ENCODE measurements at regions not wholly inside any gene's neighbourhood (a gene's known extent, or its start where the extent isn't known, plus 50 kb on each side); places are given as distances from the start of the nearest gene placed in this dataset.

GRCh38 chrX:8245411-8245810 is 74.3 kb upstream of the VCX2 start:
- no peaks in the 10 kb centered on the region for H3K36me3 Mint-ChIP-seq (ENCODE audit: low read depth)
- H3K4me1 Mint-ChIP-seq, result no peaks in the 10 kb centered on the region
- no peak overlapping the region for H3K4me3 Mint-ChIP-seq
- H3K27me3 Mint-ChIP-seq (ENCODE audit: low read depth, poor library complexity), result peaks cover 4% of the 10 kb centered on the region
- peak; percentile 31 for DNase-seq
- no peak for TF ChIP-seq CTCF (IDR thresholded peaks at IDR 0.05)
- H3K27ac Mint-ChIP-seq, result no peak overlapping the region
- H3K9me3 Mint-ChIP-seq, result no peaks in the 10 kb centered on the region

- TF ChIP-seq CTCF (IDR thresholded peaks at IDR 0.05), result no peak
- Mint-ChIP-seq H3K27me3 (ENCODE audit: low read depth, poor library complexity) (peaks cover 3% of the 10 kb centered on the region), H3K36me3 (ENCODE audit: low read depth) (no peaks in the 10 kb centered on the region), H3K9me3 (no peaks in the 10 kb centered on the region), H3K27ac (no peak overlapping the region), H3K4me1 (no peaks in the 10 kb centered on the region), H3K4me3 (no peak overlapping the region)
- DNase-seq, result no peak
Observed at GRCh38 chrX:8253096-8253495, 82.0 kb upstream of the VCX2 start.

- TF ChIP-seq CTCF (IDR thresholded peaks at IDR 0.05), result no peak
- Mint-ChIP-seq H3K27ac (no peak overlapping the region), H3K36me3 (ENCODE audit: low read depth) (no peaks in the 10 kb centered on the region), H3K9me3 (no peaks in the 10 kb centered on the region), H3K27me3 (ENCODE audit: low read depth, poor library complexity) (peaks cover 3% of the 10 kb centered on the region), H3K4me3 (no peak overlapping the region), H3K4me1 (no peaks in the 10 kb centered on the region)
- DNase-seq, result no peak
Observed at GRCh38 chrX:8254401-8254800, 83.3 kb upstream of the VCX2 start.

- H3K4me3 Mint-ChIP-seq, result no peak overlapping the region
- DNase-seq, result no peak
- H3K36me3 Mint-ChIP-seq (ENCODE audit: low read depth), result peaks cover 5% of the 10 kb centered on the region
- no peaks in the 10 kb centered on the region for H3K4me1 Mint-ChIP-seq
- peaks cover 12% of the 10 kb centered on the region for H3K9me3 Mint-ChIP-seq
- no peak overlapping the region for H3K27ac Mint-ChIP-seq
- TF ChIP-seq CTCF (IDR thresholded peaks at IDR 0.05), result no peak
- H3K27me3 Mint-ChIP-seq (ENCODE audit: low read depth, poor library complexity), result no peaks in the 10 kb centered on the region
Observed at GRCh38 chrX:8272821-8273220, 101.8 kb upstream of the VCX2 start.

GRCh38 chrX:8273451-8273895 is 102.4 kb upstream of the VCX2 start:
- H3K36me3 Mint-ChIP-seq (ENCODE audit: low read depth), result peaks cover 5% of the 10 kb centered on the region
- no peaks in the 10 kb centered on the region for H3K27me3 Mint-ChIP-seq (ENCODE audit: low read depth, poor library complexity)
- no peaks in the 10 kb centered on the region for H3K4me1 Mint-ChIP-seq
- no peak overlapping the region for H3K27ac Mint-ChIP-seq
- no peak overlapping the region for H3K4me3 Mint-ChIP-seq
- H3K9me3 Mint-ChIP-seq, result peaks cover 12% of the 10 kb centered on the region
- no peak for TF ChIP-seq CTCF (IDR thresholded peaks at IDR 0.05)
- no peak for DNase-seq

- Mint-ChIP-seq H3K36me3 (ENCODE audit: low read depth) (peaks cover 5% of the 10 kb centered on the region), H3K27ac (no peak overlapping the region), H3K9me3 (peaks cover 12% of the 10 kb centered on the region), H3K27me3 (ENCODE audit: low read depth, poor library complexity) (no peaks in the 10 kb centered on the region), H3K4me3 (no peak overlapping the region), H3K4me1 (no peaks in the 10 kb centered on the region)
- DNase-seq, result no peak
- no peak for TF ChIP-seq CTCF (IDR thresholded peaks at IDR 0.05)
Observed at GRCh38 chrX:8274170-8274569, 103.1 kb upstream of the VCX2 start.
